ENCODE measurements at regions not wholly inside any gene's neighbourhood (a gene's known extent, or its start where the extent isn't known, plus 50 kb on each side); places are given as distances from the start of the nearest gene placed in this dataset.

DNA sequence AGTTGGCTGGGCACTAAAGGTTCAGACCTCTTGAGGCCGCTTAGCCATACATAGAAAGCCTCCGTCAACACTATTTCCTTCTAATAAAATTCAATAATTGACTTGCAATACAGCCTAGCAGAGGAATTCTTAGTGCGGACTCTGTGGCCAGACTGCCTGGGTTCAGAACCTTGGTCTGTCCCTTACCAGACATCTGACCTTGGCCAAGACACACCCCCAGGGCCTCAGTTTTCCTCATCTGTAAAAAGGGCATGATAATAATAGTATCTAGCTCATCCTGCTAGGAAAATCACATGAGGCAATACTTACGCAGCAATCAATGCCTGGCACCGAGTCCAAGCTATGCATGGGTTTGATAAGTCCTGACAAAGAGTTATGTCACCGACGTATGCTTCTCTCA, 148.2 kb upstream of the SOD1 start:
- DNase-seq (ENCODE audit: low spot score) (no peak), ATAC-seq (ENCODE audit: insufficient number of reproducible peaks, low FRiP score, low read depth) (no peak)
- no peak overlapping the region for H3K27ac ChIP-seq
- H3K36me3 ChIP-seq, result no peaks in the 10 kb centered on the region
- H3K4me3 ChIP-seq, result no peak overlapping the region
- H3K4me1 ChIP-seq (ENCODE audit: control insufficient read depth in 1 of 2, low read depth in 2 of 2), result no peaks in the 10 kb centered on the region
- no peaks in the 10 kb centered on the region for H3K9me3 ChIP-seq
- H3K27me3 ChIP-seq (replicated peaks; ENCODE audit: insufficient read depth), result no peaks in the 10 kb centered on the region
- TF ChIP-seq, protein P1, sequence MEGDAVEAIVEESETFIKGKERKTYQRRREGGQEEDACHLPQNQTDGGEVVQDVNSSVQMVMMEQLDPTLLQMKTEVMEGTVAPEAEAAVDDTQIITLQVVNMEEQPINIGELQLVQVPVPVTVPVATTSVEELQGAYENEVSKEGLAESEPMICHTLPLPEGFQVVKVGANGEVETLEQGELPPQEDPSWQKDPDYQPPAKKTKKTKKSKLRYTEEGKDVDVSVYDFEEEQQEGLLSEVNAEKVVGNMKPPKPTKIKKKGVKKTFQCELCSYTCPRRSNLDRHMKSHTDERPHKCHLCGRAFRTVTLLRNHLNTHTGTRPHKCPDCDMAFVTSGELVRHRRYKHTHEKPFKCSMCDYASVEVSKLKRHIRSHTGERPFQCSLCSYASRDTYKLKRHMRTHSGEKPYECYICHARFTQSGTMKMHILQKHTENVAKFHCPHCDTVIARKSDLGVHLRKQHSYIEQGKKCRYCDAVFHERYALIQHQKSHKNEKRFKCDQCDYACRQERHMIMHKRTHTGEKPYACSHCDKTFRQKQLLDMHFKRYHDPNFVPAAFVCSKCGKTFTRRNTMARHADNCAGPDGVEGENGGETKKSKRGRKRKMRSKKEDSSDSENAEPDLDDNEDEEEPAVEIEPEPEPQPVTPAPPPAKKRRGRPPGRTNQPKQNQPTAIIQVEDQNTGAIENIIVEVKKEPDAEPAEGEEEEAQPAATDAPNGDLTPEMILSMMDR (IDR thresholded peaks at IDR 0.05), result no peak

DNA sequence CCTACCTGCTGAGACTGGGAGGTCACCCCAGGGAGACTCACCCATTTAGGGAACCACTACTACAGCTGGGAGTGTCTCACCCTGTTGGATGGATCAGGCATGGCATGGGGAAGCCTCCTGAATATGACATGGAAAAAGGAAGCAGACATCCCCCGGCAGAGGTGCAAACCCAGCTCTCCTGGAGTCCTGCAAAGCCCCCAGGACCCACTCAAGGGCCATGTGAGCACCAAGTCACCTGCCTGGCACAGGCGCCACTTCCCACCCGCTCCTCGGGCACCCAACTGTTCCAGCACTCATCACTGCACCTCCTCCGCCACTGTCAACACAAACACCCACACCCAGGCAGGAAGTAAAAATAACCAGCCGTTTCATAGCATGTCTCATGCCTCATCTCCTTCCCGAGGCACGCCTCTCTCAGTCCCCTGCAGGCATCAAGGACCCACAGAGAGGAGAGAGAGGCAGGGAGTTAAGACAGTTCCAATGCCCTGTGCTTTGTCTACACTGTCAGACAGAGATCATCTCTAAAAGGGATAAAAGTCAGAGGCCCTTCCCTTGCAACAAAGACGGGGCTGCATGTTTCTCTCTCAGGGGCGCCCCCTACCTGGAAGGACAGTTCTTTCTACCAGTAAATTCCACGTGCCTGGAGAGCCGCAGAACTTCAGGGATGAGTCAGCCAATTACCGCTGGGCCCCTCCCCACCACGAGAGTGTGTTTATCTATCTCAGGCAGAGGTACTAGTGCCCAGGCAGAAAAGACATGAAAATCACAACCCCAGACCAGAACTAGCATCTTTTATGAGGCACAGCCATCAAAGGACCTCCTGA, 150.1 kb upstream of the SOD1 start:
- Histone ChIP-seq H3K36me3 (no peaks in the 10 kb centered on the region), H3K9me3 (no peaks in the 10 kb centered on the region), H3K4me1 (ENCODE audit: control insufficient read depth in 1 of 2, low read depth in 2 of 2) (no peaks in the 10 kb centered on the region), H3K27me3 (replicated peaks; ENCODE audit: insufficient read depth) (no peaks in the 10 kb centered on the region), H3K4me3 (no peak overlapping the region), H3K27ac (no peak overlapping the region)
- no peak for DNase-seq (ENCODE audit: low spot score)
- ATAC-seq (ENCODE audit: insufficient number of reproducible peaks, low FRiP score, low read depth), result no peak
- TF ChIP-seq, protein P1 (IDR thresholded peaks at IDR 0.05), result no peak

DNA sequence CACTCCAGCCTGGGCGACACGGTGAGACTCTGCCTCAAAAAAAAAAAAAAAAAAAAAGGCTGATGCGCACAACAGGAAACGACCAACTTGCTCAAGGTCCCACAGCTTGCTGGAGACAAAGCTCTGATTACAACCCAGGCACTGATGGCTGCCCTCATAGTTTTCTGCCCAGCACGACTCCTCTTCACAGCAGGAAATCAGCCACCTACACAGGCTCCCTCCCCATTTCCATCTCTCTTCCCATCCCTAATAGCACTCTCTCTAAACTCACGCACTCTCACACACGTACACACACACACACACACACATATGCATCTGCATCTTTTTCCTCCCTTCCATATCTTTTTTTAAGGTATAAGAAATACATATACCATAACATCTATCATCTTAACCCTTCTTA, 153.5 kb upstream of the SOD1 start:
- Histone ChIP-seq H3K4me1 (ENCODE audit: control insufficient read depth in 1 of 2, low read depth in 2 of 2) (no peaks in the 10 kb centered on the region), H3K27ac (no peak overlapping the region), H3K27me3 (replicated peaks; ENCODE audit: insufficient read depth) (no peaks in the 10 kb centered on the region), H3K9me3 (no peaks in the 10 kb centered on the region), H3K36me3 (no peaks in the 10 kb centered on the region), H3K4me3 (no peak overlapping the region)
- TF ChIP-seq, protein P1 (IDR thresholded peaks at IDR 0.05), result no peak
- DNase-seq (ENCODE audit: low spot score), result no peak
- ATAC-seq (ENCODE audit: insufficient number of reproducible peaks, low FRiP score, low read depth), result no peak

DNA sequence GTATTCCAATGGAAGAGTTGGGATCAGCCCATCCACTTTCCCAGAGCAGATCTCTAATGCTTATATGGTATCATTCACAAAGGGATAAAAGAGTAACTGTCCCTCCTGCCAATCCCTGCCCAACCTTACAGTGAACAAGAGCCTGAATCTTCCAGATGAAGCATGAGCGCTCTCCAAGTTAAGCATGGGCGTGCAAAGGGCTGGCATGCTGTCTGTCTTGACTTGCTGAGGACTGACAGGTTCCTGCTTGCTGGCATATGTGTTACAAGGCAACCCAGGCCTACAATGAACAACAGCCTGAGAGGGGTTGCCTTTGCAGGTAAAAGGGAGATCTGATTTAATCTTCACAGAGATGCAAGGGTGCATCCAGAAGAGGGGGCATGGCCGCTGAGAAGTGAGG, 155.6 kb upstream of the SOD1 start:
- Histone ChIP-seq H3K4me1 (ENCODE audit: control insufficient read depth in 1 of 2, low read depth in 2 of 2) (no peaks in the 10 kb centered on the region), H3K9me3 (no peaks in the 10 kb centered on the region), H3K27ac (no peak overlapping the region), H3K36me3 (no peaks in the 10 kb centered on the region), H3K27me3 (replicated peaks; ENCODE audit: insufficient read depth) (no peaks in the 10 kb centered on the region), H3K4me3 (no peak overlapping the region)
- TF ChIP-seq, protein P1 (IDR thresholded peaks at IDR 0.05), result no peak
- no peak for ATAC-seq (ENCODE audit: insufficient number of reproducible peaks, low FRiP score, low read depth)
- DNase-seq (ENCODE audit: low spot score), result no peak

DNA sequence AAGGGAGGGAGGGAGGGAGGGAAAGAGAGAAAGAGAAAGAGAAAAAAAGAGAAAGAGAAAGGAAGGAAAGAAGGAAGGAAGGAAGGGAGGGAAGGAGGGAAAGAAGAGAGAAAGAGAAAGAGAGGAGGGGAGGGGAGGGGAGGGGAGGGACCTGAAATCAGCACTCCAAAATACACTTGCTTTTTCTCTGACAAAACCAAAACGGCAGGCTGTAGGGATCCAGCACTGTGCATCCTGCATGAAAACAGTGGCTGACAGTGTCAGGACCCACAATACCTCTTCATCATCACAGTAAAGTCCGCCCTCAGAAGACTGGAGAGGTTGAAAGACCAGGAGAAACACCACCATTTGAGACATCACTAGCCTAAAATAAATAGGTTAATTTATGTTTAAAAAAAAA, 156.0 kb upstream of the SOD1 start:
- Histone ChIP-seq H3K9me3 (no peaks in the 10 kb centered on the region), H3K36me3 (no peaks in the 10 kb centered on the region), H3K27ac (no peak overlapping the region), H3K4me1 (ENCODE audit: control insufficient read depth in 1 of 2, low read depth in 2 of 2) (no peaks in the 10 kb centered on the region), H3K4me3 (no peak overlapping the region), H3K27me3 (replicated peaks; ENCODE audit: insufficient read depth) (no peaks in the 10 kb centered on the region)
- DNase-seq (ENCODE audit: low spot score), result no peak
- TF ChIP-seq, protein P1 (IDR thresholded peaks at IDR 0.05), result no peak
- no peak for ATAC-seq (ENCODE audit: insufficient number of reproducible peaks, low FRiP score, low read depth)

All from thoracic aorta (tissue), 2 donors.